Vagina (tissue), 2 donors: ENCODE measurements at regions not wholly inside any gene's neighbourhood (a gene's known extent, or its start where the extent isn't known, plus 50 kb on each side); places are given as distances from the start of the nearest gene placed in this dataset.

Source experiments
- DNase-seq, 2 donors: peaks; one replicate each; pipeline ENCODE4 v3.0.0-alpha.2; 2017; ENCODE audit errors: extremely low spot score in 2 of 2
- H3K27ac ChIP-seq: fragments of 200-600 bp; sonication (generic); one replicate; pipeline ENCODE4 v1.5.1; 2019
- H3K27me3 ChIP-seq: fragments of 200-600 bp; sonication (generic); one replicate; pipeline ENCODE4 v1.5.1; 2019
- H3K36me3 ChIP-seq, 2 donors: fragments of 200-600 bp; sonication (generic); one replicate each; pipeline ENCODE4 v1.5.1; 2017 to 2019
- H3K4me1 ChIP-seq: fragments of 200-600 bp; sonication (generic); one replicate; pipeline ENCODE4 v1.5.1; 2019
- H3K4me3 ChIP-seq, 2 donors: fragments of 200-600 bp; sonication (generic); 1 replicate in 1 of 2; 2 replicates in 1 of 2; pipeline ENCODE4 v1.5.1; 2016 to 2019
- H3K9me3 ChIP-seq: fragments of 200-600 bp; sonication (generic); one replicate; pipeline ENCODE4 v1.5.1; 2019
- POLR2A ChIP-seq, 2 donors: fragments of 450-650 bp; IDR thresholded peaks; one replicate each; pipeline ENCODE4 v1.6.1; 2017; ENCODE audit warnings: antibody characterized with exemption in 2 of 2, mild to moderate bottlenecking in 2 of 2, moderate library complexity in 2 of 2
- POLR2AphosphoS5 ChIP-seq, 2 donors: sonication (generic); formaldehyde crosslinking; IDR thresholded peaks; one replicate each; pipeline ENCODE4 v1.9.0; 2017; ENCODE audit warnings: antibody characterized with exemption in 2 of 2, mild to moderate bottlenecking in 2 of 2, low read depth in 1 of 2; ENCODE audit not compliant: insufficient read depth in 1 of 2
- intact Hi-C: fragments of 100-400 bp; cut with DNase I; formaldehyde crosslinking; loops from one replicate; pipeline ENCODE4 v1.15.1; 2023
- TF ChIP-seq, protein P1 (sequence below), 3 experiments: fragments of 450-650 bp in 2 of 3; fragments of 200-600 bp in 1 of 3; sonication (generic) in 1 of 3; IDR thresholded peaks; one replicate each; pipeline ENCODE4 v1.5.1; 2017 to 2019; ENCODE audit warnings: antibody characterized with exemption in 3 of 3, mild to moderate bottlenecking in 2 of 3, moderate library complexity in 2 of 3

DNA sequence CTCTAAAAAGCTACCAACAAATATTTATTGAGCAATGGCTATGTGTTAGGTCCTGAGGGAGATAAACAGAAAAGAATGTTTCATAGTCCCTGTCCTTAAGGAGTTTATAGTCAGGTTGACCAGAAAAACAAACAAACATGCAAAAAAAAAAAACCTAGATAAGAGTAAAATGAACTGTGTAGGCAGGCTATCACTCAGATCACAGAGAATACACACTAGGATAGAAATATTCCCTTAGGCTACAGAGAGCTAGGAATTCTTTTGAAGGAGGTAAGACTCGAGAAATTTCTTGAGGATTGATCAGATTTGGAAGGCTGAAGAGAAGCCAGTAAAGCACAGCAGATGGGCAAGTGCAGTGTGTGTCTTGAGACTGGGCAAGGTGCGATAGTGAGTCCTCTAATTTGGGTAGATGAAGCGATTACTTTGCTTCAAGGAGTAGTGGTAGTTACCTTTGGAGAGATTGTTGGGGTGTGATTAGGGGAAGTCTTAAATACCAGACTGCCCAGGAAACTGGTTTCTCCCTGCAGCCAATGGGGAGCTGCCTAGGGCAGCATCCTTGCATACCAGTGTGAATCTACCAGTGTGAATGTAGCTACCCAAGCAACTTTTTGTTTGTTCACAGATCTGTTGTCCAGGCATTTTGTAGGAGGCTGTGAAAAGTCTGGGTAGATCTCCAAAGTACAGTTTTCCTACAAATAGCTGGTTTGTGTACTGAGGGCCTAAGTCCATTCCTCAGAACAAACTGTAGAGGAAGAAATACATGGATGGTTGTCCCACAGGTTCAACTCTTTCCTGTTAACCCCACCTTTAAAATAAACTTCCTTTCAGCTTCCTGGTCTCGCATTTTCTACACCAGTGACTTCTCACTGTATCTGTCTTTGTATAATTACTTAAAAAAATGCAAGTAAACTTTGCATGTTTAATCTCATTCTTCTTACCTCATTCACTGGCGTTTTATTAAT is 314.1 kb downstream of the KLF5 start:
- Histone ChIP-seq H3K4me3 (no peak overlapping the region), H3K9me3 (no peaks in the 10 kb centered on the region), H3K27ac (no peak overlapping the region), H3K27me3 (no peaks in the 10 kb centered on the region), H3K36me3 (no peaks in the 10 kb centered on the region), H3K4me1 (no peaks in the 10 kb centered on the region)
- intact Hi-C loops: no loop called here
- no peak for DNase-seq
- TF ChIP-seq POLR2AphosphoS5 (IDR thresholded peaks at IDR 0.05; ENCODE audit: insufficient read depth in 1 of 2, low read depth in 1 of 2): no peak
- TF ChIP-seq, protein P1, sequence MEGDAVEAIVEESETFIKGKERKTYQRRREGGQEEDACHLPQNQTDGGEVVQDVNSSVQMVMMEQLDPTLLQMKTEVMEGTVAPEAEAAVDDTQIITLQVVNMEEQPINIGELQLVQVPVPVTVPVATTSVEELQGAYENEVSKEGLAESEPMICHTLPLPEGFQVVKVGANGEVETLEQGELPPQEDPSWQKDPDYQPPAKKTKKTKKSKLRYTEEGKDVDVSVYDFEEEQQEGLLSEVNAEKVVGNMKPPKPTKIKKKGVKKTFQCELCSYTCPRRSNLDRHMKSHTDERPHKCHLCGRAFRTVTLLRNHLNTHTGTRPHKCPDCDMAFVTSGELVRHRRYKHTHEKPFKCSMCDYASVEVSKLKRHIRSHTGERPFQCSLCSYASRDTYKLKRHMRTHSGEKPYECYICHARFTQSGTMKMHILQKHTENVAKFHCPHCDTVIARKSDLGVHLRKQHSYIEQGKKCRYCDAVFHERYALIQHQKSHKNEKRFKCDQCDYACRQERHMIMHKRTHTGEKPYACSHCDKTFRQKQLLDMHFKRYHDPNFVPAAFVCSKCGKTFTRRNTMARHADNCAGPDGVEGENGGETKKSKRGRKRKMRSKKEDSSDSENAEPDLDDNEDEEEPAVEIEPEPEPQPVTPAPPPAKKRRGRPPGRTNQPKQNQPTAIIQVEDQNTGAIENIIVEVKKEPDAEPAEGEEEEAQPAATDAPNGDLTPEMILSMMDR (IDR thresholded peaks at IDR 0.05): no peak
- no peak for TF ChIP-seq POLR2A (IDR thresholded peaks at IDR 0.05)

DNA sequence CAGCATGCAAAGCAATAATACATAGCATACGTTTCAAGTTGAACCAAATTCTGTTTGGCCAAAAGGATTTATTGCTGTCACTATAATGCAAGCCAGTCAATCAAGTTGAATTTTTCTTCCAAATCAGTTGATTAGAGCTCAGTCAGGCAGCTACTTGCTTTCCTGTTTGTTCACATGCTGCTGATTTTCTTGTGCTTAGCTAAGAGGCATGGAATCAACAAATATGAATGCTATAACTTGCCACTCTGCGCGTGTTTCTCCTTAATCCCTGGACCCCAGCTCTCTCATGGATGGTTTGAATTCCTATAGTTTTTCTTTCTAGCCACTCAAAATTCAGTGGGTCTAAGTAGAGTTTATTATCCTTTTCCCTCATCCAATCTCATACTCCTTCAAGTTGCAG is 311.3 kb downstream of the KLF5 start:
- TF ChIP-seq, protein P1 (IDR thresholded peaks at IDR 0.05): no peak
- no peak for TF ChIP-seq POLR2AphosphoS5 (IDR thresholded peaks at IDR 0.05; ENCODE audit: insufficient read depth in 1 of 2, low read depth in 1 of 2)
- no peak for TF ChIP-seq POLR2A (IDR thresholded peaks at IDR 0.05)
- intact Hi-C loops: no loop called here
- H3K4me1 ChIP-seq: peaks cover 22% of the 10 kb centered on the region

DNA sequence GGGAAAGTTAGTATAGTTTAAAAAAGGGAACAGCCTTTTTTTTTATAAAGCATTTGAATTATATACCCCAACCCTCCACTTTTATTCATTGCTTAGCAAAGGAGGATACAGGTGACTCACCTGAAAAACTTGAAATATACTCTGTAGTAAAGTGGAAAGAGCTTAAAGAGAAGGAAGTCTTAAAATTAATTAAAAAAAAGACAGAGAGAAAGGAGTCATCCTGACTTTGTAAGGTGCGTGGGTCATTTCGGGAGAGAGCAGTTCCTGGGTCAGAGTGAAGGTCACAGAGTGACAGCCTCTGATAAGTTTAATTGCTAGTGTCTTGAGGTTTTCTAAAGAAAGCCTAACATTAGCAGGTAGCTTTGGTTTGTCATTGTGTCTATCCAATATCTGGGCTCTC is 310.3 kb downstream of the KLF5 start:
- TF ChIP-seq, protein P1 (IDR thresholded peaks at IDR 0.05): no peak
- TF ChIP-seq POLR2A (IDR thresholded peaks at IDR 0.05) (no peak), POLR2AphosphoS5 (IDR thresholded peaks at IDR 0.05; ENCODE audit: insufficient read depth in 1 of 2, low read depth in 1 of 2) (no peak)
- Histone ChIP-seq H3K36me3 (no peaks in the 10 kb centered on the region), H3K27ac (no peak overlapping the region), H3K4me3 (no peak overlapping the region), H3K27me3 (no peaks in the 10 kb centered on the region), H3K4me1 (peaks cover 27% of the 10 kb centered on the region), H3K9me3 (no peaks in the 10 kb centered on the region)
- intact Hi-C loops: no loop called here
- no peak for DNase-seq

More for the DNA sequence above, 311.3 kb downstream of the KLF5 start:
- Histone ChIP-seq H3K9me3 (no peaks in the 10 kb centered on the region), H3K4me3 (no peak overlapping the region), H3K27ac (no peak overlapping the region), H3K36me3 (no peaks in the 10 kb centered on the region), H3K27me3 (no peaks in the 10 kb centered on the region)
- DNase-seq: no peak

DNA sequence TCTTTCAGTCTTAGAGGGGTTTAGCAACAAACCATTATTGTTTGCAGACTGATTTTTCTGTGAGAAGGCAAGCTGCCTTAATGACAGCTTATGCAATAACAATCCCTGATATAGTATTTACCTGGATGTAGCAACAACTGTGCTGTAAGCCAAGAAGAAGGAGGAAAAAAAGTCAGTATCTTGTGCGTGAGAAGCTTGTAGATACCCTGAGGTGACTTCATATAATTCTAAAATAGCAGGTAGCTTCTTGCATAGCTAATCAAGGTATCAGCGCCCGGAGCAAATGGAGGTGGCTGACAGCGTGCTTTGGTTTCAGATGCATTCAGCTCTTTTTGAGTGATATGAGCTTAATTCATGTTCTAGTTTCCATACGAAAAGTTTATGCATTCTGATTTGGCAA is 309.8 kb downstream of the KLF5 start:
- DNase-seq: no peak
- H3K4me1 ChIP-seq: peaks cover 27% of the 10 kb centered on the region
- no peaks in the 10 kb centered on the region for H3K36me3 ChIP-seq
- TF ChIP-seq POLR2AphosphoS5 (IDR thresholded peaks at IDR 0.05; ENCODE audit: insufficient read depth in 1 of 2, low read depth in 1 of 2) (no peak), POLR2A (IDR thresholded peaks at IDR 0.05) (no peak)
- TF ChIP-seq, protein P1 (IDR thresholded peaks at IDR 0.05): no peak
- no peaks in the 10 kb centered on the region for H3K9me3 ChIP-seq
- intact Hi-C loops: no loop called here
- no peak overlapping the region for H3K27ac ChIP-seq
- H3K27me3 ChIP-seq: no peaks in the 10 kb centered on the region
- no peak overlapping the region for H3K4me3 ChIP-seq

DNA sequence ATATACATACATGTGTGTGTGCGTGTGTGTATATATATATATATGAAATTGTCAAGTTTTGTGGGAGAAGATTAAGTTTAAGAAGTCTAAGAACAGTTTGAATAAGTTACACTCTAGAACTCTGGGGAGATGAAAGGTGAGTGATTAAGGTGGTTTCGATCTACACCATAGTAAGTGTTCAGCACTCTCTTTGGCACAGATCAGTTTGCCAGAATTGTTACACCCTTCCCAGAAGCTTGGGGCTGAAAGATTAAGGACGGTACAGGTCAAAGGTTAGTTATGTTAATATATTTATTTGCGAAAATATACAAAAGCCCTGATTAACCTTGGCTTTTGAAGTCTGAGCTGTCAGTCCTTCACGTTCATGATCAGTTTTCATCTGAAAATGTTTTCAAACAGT is 309.1 kb downstream of the KLF5 start:
- no peaks in the 10 kb centered on the region for H3K36me3 ChIP-seq
- H3K27ac ChIP-seq: no peak overlapping the region
- intact Hi-C loops: no loop called here
- peaks cover 27% of the 10 kb centered on the region for H3K4me1 ChIP-seq
- TF ChIP-seq POLR2A (IDR thresholded peaks at IDR 0.05) (no peak), POLR2AphosphoS5 (IDR thresholded peaks at IDR 0.05; ENCODE audit: insufficient read depth in 1 of 2, low read depth in 1 of 2) (no peak)
- TF ChIP-seq, protein P1 (IDR thresholded peaks at IDR 0.05): no peak
- no peak overlapping the region for H3K4me3 ChIP-seq
- H3K27me3 ChIP-seq: no peaks in the 10 kb centered on the region
- no peaks in the 10 kb centered on the region for H3K9me3 ChIP-seq
- DNase-seq: no peak
